SU-DHL-6 (cell line): ENCODE measurements at regions not wholly inside any gene's neighbourhood (a gene's known extent, or its start where the extent isn't known, plus 50 kb on each side); places are given as distances from the start of the nearest gene placed in this dataset.

Experiments
- CTCF ChIP-seq: fragments of 200-600 bp; sonication (generic); IDR thresholded peaks from one replicate; pipeline ENCODE4 v1.5.1; 2017; ENCODE audit warnings: antibody characterized with exemption, mild to moderate bottlenecking, low read length, moderate library complexity; ENCODE audit not compliant: insufficient read depth, poor library complexity, severe bottlenecking
- EZH2phosphoT487 ChIP-seq: fragments of 200-600 bp; sonication (generic), shearing (Covaris generic); conservative IDR thresholded peaks from 2 replicates; pipeline ENCODE4 v1.6.1; 2018; ENCODE audit warnings: mild to moderate bottlenecking, antibody characterized with exemption, low read length, moderate library complexity, mixed read lengths

GRCh38 chr14:61153431-61153830 is 127.7 kb downstream of the TMEM30B start:
- TF ChIP-seq CTCF: no peak
- TF ChIP-seq EZH2phosphoT487: no peak
